Fibroblast of skin of right quadriceps (primary cell): ENCODE measurements at regions not wholly inside any gene's neighbourhood (a gene's known extent, or its start where the extent isn't known, plus 50 kb on each side); places are given as distances from the start of the nearest gene placed in this dataset.
A peak's percentile ranks its signal among the peaks of the same experiment; 100 is the strongest.

Experiments
- DNase-seq: peaks from one replicate; pipeline ENCODE4 v3.0.0-alpha.2; 2013

DNA sequence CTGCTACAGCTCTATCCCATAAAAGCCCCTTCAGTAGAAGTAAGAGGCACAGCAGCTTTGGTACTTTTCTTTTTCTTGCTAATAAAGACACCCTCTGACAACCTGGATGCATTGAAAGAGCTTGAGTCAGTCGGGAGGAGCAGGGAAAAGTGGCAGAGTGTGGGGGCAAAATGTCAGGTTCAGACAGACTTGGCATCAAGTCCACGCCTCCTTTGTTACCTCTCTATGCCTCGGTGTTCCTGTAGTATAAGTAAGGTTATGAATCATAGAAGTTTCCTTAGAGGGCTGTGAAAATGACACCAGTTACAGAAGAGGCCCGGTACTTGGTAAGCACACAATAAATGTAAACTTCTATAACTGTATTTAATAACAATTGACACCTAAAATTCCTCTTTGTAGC, 133.9 kb downstream of the ESM1 start:
- DNase-seq: no peak

DNA sequence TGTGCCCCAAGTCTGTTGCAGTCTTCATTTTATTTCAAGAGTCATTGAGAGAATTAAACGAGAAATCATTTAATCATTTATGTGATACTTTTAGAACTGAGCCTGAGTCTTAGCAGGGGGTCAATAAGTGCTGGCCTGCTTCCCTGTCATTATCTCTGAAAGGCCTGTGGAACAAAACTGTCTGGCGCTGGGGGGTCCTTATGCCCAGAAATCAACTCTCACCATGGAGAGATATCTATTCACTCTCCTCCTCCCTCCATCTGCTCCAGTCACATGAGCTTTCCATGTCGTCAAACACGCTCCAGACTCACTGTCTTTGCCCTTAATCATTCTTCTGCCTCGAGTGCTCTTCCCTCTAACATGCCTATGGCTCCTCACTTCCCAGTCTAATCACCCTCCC, 136.8 kb downstream of the ESM1 start:
- no peak for DNase-seq

DNA sequence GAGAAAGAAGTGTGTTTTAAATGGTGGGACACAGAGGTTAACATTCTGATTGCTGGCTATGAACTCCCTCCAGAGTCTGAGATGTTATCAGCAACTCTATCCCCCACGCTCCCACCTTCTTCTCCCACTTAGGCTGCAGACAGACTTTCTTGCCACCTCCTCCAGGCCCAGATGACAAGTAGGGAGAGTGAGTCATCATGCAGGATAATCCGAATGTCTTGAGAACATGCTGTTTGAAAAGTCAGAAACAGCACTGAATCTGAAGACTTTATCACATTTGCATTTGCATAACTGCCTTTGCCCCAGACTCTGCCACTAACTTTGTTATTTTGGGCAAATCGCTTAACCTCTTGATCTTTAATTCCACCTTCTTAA, 139.8 kb downstream of the ESM1 start:
- peak; percentile 71 for DNase-seq

DNA sequence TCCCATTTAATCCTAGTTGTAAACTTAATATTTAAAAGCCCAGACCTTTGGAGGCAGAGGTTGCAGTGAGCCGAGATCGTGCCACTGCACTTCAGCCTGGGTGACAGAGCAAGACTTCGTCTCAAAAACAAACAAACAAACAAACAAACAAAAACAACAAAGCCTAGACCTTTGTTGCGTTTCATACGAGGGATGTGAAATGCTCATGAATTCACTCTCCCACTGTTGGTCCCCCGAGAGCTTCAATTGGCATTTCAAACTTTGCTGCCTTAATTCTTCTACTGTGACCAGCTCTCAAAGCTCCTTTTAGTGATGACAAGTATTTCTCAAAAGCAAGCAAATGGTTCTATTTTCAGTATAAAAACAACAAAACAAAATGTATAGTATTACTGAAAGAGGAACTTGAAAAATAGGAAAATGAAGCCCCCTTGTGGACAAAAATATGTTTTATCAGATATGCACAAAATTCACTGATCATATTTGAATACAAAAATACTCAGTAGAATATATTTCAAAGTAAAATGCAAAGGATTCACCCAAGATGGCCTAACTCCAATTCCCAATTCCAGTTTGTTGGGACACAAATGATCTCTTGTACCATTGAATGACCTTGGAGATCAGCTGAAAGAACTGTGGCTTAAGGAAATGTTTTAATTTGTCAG, 140.4 kb downstream of the ESM1 start:
- DNase-seq: peak; percentile 73

DNA sequence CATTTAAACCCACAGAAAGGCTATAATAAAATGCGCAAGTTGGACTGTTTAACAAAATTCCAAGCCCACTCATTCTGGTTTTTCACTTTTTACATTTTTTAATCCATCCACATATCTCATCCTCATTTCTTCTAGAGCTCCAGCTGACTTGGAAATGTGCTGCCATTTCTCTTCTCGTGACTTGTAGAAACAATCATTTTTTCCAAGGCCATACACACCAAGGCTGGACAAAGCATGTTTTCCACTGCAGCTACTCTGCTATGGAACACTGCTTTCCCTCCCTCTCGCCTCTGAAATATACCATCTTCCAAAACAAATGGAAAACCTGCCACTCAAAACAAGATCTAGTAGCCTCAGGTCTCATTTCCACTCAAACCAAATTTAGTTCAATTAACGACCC, 141.1 kb downstream of the ESM1 start:
- DNase-seq: no peak

DNA sequence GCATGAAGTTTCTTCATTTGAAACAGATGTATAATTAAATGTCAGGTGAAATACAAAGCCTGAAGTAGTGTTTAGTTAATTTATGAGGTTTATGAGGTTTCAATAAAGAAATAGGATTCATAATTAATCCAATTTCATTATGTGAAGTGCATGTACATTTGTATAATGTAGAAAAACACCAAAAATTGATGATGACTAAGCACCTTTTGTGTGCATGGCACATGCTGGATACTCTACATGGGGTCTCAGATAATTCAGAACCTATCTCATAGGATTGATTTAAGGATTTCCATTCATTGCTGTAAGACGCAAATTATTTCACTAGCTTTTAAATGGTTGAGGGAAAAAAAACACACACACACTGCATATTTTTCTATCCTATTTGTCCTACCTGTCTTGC, 143.9 kb downstream of the ESM1 start:
- no peak for DNase-seq

DNA sequence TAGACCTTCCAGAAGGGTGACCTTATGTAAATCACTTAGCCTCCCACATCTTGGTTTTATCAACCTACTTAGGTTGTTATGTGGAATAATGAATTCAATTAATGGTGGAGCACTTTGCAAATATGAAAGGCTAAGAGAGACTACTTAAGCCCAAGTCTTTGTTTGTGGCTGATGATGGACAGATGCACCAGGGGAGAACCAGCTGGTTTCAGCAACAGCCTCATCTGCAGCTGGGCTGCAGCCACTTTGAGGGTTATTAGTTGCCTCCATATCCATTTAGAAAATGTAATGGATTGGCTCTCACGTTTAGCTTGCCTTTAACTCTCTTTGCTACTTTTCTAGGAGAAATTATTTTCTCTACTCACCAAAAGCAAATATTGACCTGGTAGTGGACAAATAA, 146.6 kb downstream of the ESM1 start:
- no peak for DNase-seq

DNA sequence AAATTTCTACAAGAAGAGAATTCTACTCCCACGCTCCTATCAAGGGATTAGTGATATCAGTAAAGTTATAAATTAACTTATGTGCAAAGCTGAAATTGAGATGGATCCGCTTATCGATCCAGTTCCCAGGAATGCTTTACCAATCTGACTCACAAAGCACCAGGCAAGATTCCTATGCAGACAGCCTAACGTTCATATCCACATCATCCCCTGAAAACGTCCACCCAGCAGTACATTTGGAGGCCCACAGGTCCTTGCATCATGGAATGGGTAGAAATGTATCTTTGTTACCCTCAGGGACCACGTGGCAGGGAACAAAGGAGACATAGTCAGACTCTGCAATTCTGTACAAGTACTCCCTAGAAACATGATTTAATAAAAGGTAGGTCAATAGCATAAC, 147.4 kb downstream of the ESM1 start:
- no peak for DNase-seq

DNA sequence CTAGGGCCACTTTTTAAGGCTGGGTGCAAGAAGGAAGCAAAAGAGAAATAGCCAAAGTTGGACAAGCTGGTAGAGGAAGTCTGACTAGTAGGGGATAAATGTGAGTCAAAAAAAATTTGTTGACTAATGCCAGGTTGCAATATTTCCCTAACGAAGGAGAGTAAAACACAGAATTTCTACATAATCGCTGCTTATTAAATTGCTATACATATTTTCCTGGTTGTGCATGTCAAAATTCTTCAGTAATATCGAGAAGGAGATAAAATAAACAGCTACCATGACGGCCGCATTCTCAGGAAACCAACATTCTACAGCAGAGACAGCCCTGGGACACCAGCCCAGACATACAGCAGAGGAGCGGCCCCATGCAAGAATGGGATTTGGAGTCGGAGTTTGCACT, 148.3 kb downstream of the ESM1 start:
- no peak for DNase-seq

DNA sequence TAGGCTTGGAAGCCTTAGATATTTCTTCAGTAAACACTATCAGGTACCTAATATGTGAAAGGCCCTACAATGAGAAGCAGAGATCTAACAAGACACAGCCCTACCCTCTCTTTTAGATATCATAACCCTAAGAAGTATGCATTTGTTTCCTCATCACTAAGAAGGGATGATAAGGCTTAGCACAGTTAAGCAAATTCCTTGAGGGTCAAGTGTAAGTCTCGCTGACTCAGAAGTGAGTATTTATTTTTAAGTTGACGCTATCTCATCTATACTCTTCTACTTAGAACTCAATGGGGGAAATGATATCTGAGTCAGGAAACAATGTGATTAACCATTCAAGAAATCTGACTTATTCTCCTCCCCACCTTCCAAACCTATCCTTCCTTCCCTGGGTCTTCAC, 149.7 kb downstream of the ESM1 start:
- peak; percentile 57 for DNase-seq

DNA sequence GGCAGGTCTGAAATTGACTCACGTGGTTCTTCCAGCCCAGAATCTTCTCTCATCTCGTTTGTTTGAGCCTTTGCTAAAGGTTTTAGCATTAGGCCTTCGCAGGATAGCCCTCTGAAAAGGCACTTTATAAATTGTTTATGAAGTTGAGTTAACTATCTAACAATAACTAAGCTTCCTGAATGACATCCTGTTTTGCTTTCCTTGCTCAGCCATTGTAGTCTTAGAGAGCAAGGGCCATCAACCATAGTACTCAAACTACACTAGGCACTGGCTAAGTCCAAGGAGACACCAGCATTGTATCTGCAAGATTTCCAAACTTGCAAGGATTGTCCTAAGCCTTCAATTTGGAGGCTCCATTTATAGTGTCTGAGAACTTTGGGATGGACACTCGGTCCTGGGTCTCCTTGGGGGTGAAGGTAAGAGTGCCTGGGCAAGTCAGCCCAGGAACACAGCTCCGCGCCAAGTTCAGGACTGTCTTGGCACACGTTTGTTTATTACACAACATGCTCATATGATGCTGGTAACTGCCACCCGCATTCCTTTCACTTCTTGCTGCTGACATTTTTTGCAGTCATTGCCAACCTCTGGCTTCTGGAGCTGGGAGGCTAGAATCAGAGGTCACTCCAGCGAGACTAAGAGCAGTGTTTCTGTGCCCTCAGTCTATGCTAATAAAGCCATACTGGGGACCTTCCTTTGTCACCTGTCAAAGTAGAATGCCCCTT, 151.1 kb downstream of the ESM1 start:
- DNase-seq: no peak

DNA sequence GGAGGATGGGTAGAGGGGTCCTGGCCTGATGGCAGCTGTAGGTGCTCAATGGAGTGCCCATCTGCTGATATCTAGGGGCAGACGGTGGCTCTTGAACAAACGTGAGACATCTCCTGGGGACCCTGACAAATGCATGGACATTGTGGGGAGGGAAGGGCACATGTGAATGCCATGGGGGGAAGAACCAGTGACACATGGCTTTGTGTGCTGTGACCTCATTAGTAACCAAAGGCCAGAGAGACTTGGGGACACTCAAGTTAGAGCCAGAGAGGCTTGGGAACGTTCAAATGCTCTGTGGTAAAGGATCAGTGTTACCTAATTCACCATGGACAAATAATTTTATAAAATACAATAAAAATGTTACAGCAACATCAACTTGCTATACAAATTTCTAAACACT, 151.8 kb downstream of the ESM1 start:
- DNase-seq: no peak

DNA sequence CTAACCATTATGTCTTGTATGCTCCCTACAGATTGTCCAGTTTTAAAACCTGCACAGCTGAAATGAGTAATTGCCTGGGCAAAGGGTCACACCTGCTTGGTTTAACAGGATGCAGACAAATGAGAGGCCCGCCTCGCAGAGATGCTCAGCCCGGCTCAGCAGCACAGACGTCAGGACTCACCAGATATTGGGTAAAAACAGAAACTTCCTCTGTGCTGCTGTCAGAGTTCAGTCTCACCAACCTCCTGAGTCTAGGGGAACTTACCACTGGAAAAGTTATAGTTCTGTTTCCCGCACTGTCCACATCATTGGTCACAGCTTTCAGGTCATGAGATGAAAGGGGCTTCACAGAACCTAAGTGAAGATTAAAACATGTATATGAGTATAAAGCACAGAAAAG, 152.5 kb downstream of the ESM1 start:
- DNase-seq: no peak

DNA sequence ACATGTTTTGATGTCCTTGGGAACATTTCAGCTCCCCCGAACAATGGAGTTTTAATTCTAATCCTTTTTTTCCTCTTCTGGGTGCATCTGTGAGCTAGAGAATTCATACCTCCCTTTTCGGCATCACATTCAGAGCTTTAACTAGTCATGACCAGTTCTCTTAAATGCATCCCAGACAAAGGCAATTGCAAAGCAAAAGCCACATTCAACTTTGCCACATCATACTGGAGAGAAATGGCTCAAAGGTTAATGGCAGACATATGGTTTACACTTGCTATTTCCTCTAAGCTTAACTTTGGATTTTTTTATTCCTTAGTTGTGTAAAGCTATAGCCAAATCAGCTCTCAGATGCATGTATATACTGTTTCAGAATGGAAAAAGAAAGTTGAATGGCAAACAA, 153.3 kb downstream of the ESM1 start:
- peak; percentile 77 for DNase-seq

DNA sequence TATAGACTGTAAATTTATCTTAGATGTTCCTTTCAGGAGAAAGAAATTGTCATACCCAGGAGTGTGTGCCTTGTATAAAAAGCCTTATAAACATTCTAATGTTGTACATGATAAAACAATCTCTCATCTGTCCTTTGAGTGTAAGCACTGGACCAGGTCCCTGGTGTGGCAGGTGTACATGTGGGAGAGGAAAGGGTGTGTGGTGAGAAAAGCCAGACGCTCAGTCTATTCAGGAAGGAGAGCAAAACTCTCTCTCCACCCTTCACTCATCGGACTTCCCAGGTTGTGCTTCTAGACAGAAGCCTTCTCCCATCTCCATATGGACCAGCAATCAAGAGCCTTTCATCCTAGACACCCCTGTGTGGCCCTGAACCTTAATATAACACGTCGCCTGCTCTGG, 154.2 kb downstream of the ESM1 start:
- DNase-seq: no peak

DNA sequence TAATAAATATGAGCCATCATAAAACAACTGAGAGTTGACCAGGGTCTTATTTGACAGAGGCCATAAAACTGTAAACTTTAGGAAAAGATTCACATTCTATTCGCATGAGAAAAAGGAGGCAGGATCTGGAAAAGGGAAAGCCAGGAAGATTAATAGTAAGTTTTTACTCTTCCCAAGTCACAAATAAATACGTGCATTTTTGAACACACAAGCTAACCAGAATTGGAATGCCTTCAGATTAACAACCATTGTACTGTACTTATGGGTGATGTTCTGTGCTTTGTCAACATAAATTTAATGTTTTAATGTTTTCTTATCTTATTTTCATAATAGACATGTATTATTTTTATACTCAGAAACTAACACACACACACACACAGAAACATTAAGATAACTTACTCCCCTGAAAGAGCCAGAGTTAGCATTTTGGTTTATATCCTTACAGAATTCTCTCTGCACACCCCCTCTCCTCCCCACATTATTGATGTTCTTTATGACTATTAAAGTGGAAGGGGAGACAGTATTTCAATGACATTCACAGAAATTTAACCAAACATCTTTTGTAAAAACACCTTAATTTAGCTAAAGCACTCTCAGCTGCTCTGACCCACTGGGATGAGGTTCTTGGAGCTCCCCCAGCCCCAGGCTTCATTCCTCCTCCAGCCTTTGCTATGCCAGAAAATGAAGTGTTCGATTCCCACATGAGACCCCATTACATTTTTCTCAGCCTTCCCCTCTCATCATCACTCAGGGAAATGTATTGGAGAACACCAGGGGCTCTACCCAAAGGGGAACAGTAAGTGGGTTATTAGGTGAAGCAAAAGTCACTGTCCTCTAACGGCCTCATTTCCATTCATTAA, 155.5 kb downstream of the ESM1 start:
- DNase-seq: peak; percentile 34

DNA sequence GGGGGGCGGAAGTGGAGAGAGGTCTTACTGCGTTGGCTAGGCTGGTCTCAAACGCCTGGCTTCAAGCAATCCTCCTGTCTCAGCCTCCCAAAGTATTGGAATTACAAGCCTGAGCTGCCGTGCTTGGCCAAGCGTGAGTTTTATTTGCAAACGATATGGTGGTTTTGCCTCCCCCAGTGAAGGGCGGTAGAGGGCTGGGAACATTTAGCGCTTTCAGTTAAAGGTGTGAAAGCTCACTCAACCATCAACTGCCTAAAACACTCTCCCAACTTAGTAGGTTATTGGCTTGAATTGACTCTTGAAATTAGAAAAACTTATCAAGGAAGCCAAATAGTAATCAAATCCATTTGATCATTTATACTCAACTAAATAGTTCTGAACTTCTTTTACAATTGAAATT, 156.3 kb downstream of the ESM1 start:
- DNase-seq: no peak

DNA sequence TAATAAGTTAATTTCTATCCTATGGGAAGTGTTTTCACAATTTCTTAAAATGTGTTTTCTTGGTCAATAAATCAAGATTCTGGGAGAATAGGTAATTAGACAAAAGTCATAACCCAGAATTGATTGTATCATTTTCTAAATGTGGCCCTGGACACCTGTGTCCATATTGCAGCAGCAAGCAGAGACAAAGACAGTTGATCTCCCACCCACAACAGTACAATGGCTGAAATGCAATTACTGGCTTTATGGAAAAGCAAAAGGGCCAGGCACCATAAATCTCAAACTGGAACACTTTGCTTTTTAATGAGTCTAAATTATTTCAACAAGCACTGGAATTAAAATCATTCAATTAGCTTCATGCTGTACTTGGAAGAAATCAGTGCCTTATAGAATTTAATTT, 157.2 kb downstream of the ESM1 start:
- no peak for DNase-seq

DNA sequence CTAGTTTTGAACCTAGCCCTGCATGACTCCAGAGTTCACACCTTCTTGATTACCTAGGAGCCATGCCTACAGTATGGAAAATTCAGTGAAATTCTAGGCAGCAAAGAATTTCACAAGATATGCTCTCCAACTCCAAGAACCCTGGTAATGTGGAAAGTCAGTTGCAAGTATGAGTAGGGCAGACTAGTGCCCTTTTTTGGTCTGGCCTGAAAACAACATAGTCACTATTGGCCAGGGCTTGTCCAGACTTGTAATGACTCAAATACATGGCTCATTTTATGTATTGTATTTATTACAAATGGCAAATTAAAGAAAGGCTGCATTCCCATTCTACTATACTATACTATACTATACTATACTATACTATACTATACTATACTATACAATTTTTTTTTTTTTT, 160.4 kb downstream of the ESM1 start:
- DNase-seq: peak; percentile 38

DNA sequence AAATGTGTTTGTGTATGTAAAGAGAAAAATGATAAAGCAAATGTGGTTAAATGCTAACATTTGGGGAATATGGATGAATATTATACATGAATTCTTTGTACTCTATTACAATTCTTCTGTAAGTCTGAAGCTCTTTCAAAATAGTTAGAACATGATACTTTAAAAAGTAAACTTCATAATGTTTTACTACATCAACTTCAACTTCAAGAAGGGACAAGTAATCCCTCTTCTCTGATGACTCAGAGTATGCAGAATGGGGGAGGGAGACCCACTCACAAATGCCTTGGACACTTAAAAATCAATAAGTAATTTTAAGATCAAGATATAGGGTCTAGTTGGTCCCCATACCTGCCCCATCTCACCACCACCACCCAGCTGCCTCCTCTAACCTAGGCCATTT, 162.4 kb downstream of the ESM1 start:
- DNase-seq: peak; percentile 21

DNA sequence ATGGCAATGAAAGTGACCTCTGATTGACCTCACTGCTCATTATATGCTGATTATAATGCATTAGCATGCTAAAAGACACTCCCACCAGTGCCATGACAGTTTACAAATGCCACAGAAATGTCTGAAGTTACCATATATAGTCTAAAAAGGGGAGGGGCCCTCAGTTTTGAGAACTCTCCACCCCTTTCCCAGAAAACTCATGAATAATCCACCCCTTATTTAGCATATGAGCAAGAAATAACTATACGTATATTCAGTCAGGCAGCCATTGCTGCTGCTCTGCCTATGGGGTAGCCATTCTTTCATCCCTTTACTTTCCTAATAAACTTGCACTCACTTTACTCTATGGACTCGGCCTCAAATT, 163.1 kb downstream of the ESM1 start:
- peak; percentile 35 for DNase-seq

DNA sequence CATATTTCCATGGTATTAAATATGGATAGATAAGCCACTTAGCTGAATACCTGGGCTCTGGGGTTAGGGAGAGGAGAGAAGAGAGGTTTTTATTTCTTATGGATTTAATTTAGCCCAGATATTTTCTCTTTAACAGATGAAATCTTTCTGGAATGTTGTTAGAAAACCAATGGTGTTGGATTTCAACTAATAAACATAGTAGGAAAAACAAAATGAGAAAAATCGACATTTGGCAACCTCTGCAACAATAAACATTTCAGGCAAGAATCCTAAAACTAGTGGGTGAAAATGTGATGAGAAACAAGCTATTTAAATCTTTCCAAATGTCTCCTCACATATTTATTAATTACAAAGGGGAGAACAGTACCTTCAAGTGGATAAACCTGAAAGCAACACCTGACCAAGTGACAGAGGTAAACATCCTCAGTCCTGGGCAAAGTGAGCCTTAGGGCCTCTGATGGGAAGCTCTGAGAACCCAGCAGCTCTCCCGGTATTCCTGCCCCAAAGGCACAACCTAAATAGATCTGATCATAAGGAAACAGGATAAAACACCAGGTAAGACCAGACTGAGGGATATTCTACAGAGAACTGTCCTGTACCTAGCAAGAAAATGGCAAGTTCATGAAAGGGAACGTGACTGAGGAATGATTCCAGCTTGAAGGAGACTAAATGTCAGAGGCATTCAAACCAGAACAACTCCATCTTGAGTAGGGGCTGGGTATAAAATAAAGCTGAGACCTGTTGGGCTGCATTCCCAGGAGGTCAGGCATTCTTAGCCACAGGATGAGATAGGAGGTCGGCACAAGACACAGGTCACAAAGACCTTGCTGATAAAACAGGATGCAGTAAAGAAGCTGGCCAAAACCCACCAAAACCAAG, 163.7 kb downstream of the ESM1 start:
- peak; percentile 43 for DNase-seq
